PC-9 (cell line): ENCODE measurements at regions not wholly inside any gene's neighbourhood (a gene's known extent, or its start where the extent isn't known, plus 50 kb on each side); places are given as distances from the start of the nearest gene placed in this dataset.

Source experiments
- BruUV-seq: library from RNA; stranded (reverse); fragments of 400-500 nt; replicated peaks from 2 replicates; lab custom pipeline; 2021; lab: Mats Ljungman, UMichigan
- CTCF ChIA-PET: fragments of 300-600 bp; sonication (Branson Sonifier 250); formaldehyde crosslinking; loops from one replicate; lab custom pipeline; 2022; ENCODE audit warnings: antibody characterized with exemption; lab: Charles Lee
- POLR2A ChIA-PET: fragments of 300-600 bp; sonication (Branson Sonifier 250); formaldehyde crosslinking; loops from one replicate; lab custom pipeline; 2022; ENCODE audit warnings: antibody characterized with exemption; ENCODE audit not compliant: unreplicated experiment; lab: Charles Lee
- DNase-seq, 2 experiments: peaks; one replicate each; pipeline versions ENCODE4 v3.0.0 to v3.0.0-alpha.2; 2015 to 2022; ENCODE audit warnings: mixed read lengths in 1 of 2
- H2AFZ ChIP-seq: fragments of 200-600 bp; sonication (generic); 2 replicates; pipeline ENCODE4 v1.8.1; 2017; ENCODE audit warnings: antibody characterized with exemption
- H3F3A ChIP-seq: fragments of 200-600 bp; sonication (generic); 2 replicates; pipeline ENCODE4 v1.8.1; 2017; ENCODE audit warnings: antibody characterized with exemption, mild to moderate bottlenecking, low read depth; ENCODE audit not compliant: insufficient read depth
- H3K27ac ChIP-seq: fragments of 200-600 bp; sonication (generic); 2 replicates; pipeline ENCODE4 v1.6.1; 2016; ENCODE audit warnings: mixed run types
- H3K27me3 ChIP-seq: fragments of 200-600 bp; sonication (generic); 2 replicates; pipeline ENCODE4 v1.6.1; 2016; ENCODE audit warnings: low read depth, mixed run types; ENCODE audit not compliant: insufficient read depth
- H3K36me3 ChIP-seq: fragments of 200-600 bp; sonication (generic); 2 replicates; pipeline ENCODE4 v1.6.1; 2016; ENCODE audit warnings: low read depth, mixed run types
- H3K4me1 ChIP-seq: fragments of 200-600 bp; sonication (generic); replicated peaks from 2 replicates; pipeline ENCODE4 v1.6.1; 2016; ENCODE audit warnings: mixed run types; ENCODE audit not compliant: insufficient read depth
- H3K4me2 ChIP-seq: fragments of 200-600 bp; sonication (generic); 2 replicates; pipeline ENCODE4 v1.6.1; 2017; ENCODE audit warnings: mixed run types
- H3K4me3 ChIP-seq: fragments of 200-600 bp; sonication (generic); 2 replicates; pipeline ENCODE4 v1.6.1; 2016; ENCODE audit warnings: mixed run types
- H3K79me2 ChIP-seq: fragments of 200-600 bp; sonication (generic); 2 replicates; pipeline ENCODE4 v1.6.1; 2017; ENCODE audit warnings: low read depth, mixed run types
- H3K9me2 ChIP-seq: fragments of 200-600 bp; sonication (generic); 2 replicates; pipeline ENCODE4 v1.8.1; 2017; ENCODE audit warnings: mild to moderate bottlenecking; ENCODE audit not compliant: insufficient read depth
- H3K9me3 ChIP-seq: fragments of 200-600 bp; sonication (generic); 2 replicates; pipeline ENCODE4 v1.8.1; 2016; ENCODE audit warnings: low read depth; ENCODE audit not compliant: insufficient read depth
- H4K20me1 ChIP-seq: fragments of 200-600 bp; sonication (generic); 2 replicates; pipeline ENCODE4 v1.8.1; 2017; ENCODE audit not compliant: insufficient read depth
- CTCF ChIP-seq: fragments of 200-600 bp; sonication (generic); conservative IDR thresholded peaks from 2 replicates; pipeline ENCODE4 v1.6.1; 2017; ENCODE audit warnings: mixed run types, antibody characterized with exemption, mild to moderate bottlenecking, moderate library complexity
- EZH2 ChIP-seq: fragments of 200-600 bp; sonication (generic); IDR thresholded peaks from 2 replicates; pipeline ENCODE4 v1.8.0; 2017; ENCODE audit warnings: antibody characterized with exemption, low read depth
- intact Hi-C: fragments of 100-400 bp; cut with micrococcal nuclease; formaldehyde crosslinking; loops from one replicate; pipeline ENCODE4 v1.10.0; 2022; ENCODE audit not compliant: unreplicated experiment

GRCh38 chr16:51071326-51071725 is 79.7 kb downstream of the SALL1 start:
- Histone ChIP-seq H3K27me3 (peaks cover 19% of the 10 kb centered on the region), H3K27ac (no peak overlapping the region), H3K4me2 (no peak overlapping the region), H3K79me2 (no peaks in the 10 kb centered on the region), H4K20me1 (no peaks in the 10 kb centered on the region), H3K4me1 (no peaks in the 10 kb centered on the region), H3K36me3 (no peaks in the 10 kb centered on the region), H3K9me2 (no peaks in the 10 kb centered on the region), H3K4me3 (no peak overlapping the region), H2AFZ (no peak overlapping the region), H3K9me3 (no peaks in the 10 kb centered on the region), H3F3A (no peaks in the 10 kb centered on the region)
- intact Hi-C loops: no loop called here
- CTCF ChIA-PET: no interaction called here
- TF ChIP-seq CTCF (no peak), EZH2 (no peak)
- POLR2A ChIA-PET: no interaction called here
- no peak for DNase-seq
- no TSS peak for BruUV-seq

- BruUV-seq: no TSS peak
- H3F3A ChIP-seq: no peaks in the 10 kb centered on the region
- no peaks in the 10 kb centered on the region for H3K79me2 ChIP-seq
- peaks cover 22% of the 10 kb centered on the region for H3K27me3 ChIP-seq
- no peak overlapping the region for H3K27ac ChIP-seq
- intact Hi-C loops: no loop called here
- no peak overlapping the region for H3K4me3 ChIP-seq
- H3K9me3 ChIP-seq: no peaks in the 10 kb centered on the region
- CTCF ChIA-PET: no interaction called here
- POLR2A ChIA-PET: no interaction called here
- no peak overlapping the region for H2AFZ ChIP-seq
- H3K4me1 ChIP-seq: no peaks in the 10 kb centered on the region
- H4K20me1 ChIP-seq: no peaks in the 10 kb centered on the region
- no peaks in the 10 kb centered on the region for H3K9me2 ChIP-seq
- no peak overlapping the region for H3K4me2 ChIP-seq
- H3K36me3 ChIP-seq: no peaks in the 10 kb centered on the region
- TF ChIP-seq CTCF (no peak), EZH2 (no peak)
- DNase-seq: no peak
These were observed 83.7 kb downstream of the SALL1 start for GRCh38 chr16:51067352-51067751.

GRCh38 chr16:51062039-51062438 is 89.0 kb downstream of the SALL1 start:
- Histone ChIP-seq H3K4me1 (no peaks in the 10 kb centered on the region), H3F3A (no peaks in the 10 kb centered on the region), H3K4me3 (no peak overlapping the region), H3K36me3 (no peaks in the 10 kb centered on the region), H3K27ac (no peak overlapping the region), H3K9me3 (no peaks in the 10 kb centered on the region), H3K9me2 (no peaks in the 10 kb centered on the region), H3K79me2 (no peaks in the 10 kb centered on the region), H3K4me2 (no peak overlapping the region), H4K20me1 (no peaks in the 10 kb centered on the region), H3K27me3 (peaks cover 23% of the 10 kb centered on the region), H2AFZ (no peak overlapping the region)
- DNase-seq: no peak
- TF ChIP-seq CTCF (no peak), EZH2 (no peak)
- POLR2A ChIA-PET: no interaction called here
- BruUV-seq: no TSS peak
- intact Hi-C loops: no loop called here
- CTCF ChIA-PET: no interaction called here
